GM18519 (cell line): ENCODE measurements at regions not wholly inside any gene's neighbourhood (a gene's known extent, or its start where the extent isn't known, plus 50 kb on each side); places are given as distances from the start of the nearest gene placed in this dataset.

Experiments used
- ATAC-seq: cut with Tn5 transposase; IDR thresholded peaks from one replicate; pipeline ENCODE4 v1.9.1; 2021; ENCODE audit warnings: mild to moderate bottlenecking, moderate library complexity; ENCODE audit not compliant: unreplicated experiment, low FRiP score

GRCh38 chr2:52810460-52810859 lies 957.1 kb upstream of the CHAC2 start:
- no peak for ATAC-seq

- ATAC-seq, result no peak
Observed at GRCh38 chr2:52805901-52806410, 961.6 kb upstream of the CHAC2 start.

GRCh38 chr2:52794581-52794980 lies 973.0 kb upstream of the CHAC2 start:
- ATAC-seq, result no peak

- no peak for ATAC-seq
Observed at GRCh38 chr2:52779446-52779845, 988.2 kb upstream of the CHAC2 start.

GRCh38 chr2:52776571-52776970 lies 991.0 kb upstream of the CHAC2 start:
- ATAC-seq, result no peak

GRCh38 chr2:52775674-52776073 lies 991.9 kb upstream of the CHAC2 start:
- no peak for ATAC-seq

- no peak for ATAC-seq
Observed at GRCh38 chr2:52765735-52766134, 1001.9 kb upstream of the CHAC2 start.

- ATAC-seq, result no peak
Observed at GRCh38 chr2:52749764-52750163, 1017.8 kb upstream of the CHAC2 start.

GRCh38 chr2:52745144-52745543 lies 1022.5 kb upstream of the CHAC2 start:
- ATAC-seq, result no peak

- no peak for ATAC-seq
Observed at GRCh38 chr2:52732849-52733395, 1034.7 kb upstream of the CHAC2 start.

- no peak for ATAC-seq
Observed at GRCh38 chr2:52724585-52724984, 1043.0 kb upstream of the CHAC2 start.

- ATAC-seq, result no peak
Observed at GRCh38 chr2:52717836-52718235, 1049.8 kb upstream of the CHAC2 start.

GRCh38 chr2:52710810-52711618 lies 1056.6 kb upstream of the CHAC2 start:
- no peak for ATAC-seq

- ATAC-seq, result no peak
Observed at GRCh38 chr2:52704251-52704650, 1063.4 kb upstream of the CHAC2 start.

GRCh38 chr2:52703004-52703403 lies 1064.6 kb upstream of the CHAC2 start:
- ATAC-seq, result no peak

- ATAC-seq, result no peak
Observed at GRCh38 chr2:52698408-52698807, 1069.2 kb upstream of the CHAC2 start.

GRCh38 chr2:52697690-52698089 lies 1069.9 kb upstream of the CHAC2 start:
- ATAC-seq, result no peak

- no peak for ATAC-seq
Observed at GRCh38 chr2:52695731-52696130, 1071.9 kb upstream of the CHAC2 start.

- ATAC-seq, result no peak
Observed at GRCh38 chr2:52686935-52687334, 1080.7 kb upstream of the CHAC2 start.

GRCh38 chr2:52676056-52676455 lies 1091.5 kb upstream of the CHAC2 start:
- no peak for ATAC-seq

GRCh38 chr2:52668724-52669123 lies 1098.9 kb upstream of the CHAC2 start:
- ATAC-seq, result no peak

GRCh38 chr2:52659546-52659945 lies 1108.1 kb upstream of the CHAC2 start:
- no peak for ATAC-seq
